ENCODE measurements at regions not wholly inside any gene's neighbourhood (a gene's known extent, or its start where the extent isn't known, plus 50 kb on each side); places are given as distances from the start of the nearest gene placed in this dataset.

DNA sequence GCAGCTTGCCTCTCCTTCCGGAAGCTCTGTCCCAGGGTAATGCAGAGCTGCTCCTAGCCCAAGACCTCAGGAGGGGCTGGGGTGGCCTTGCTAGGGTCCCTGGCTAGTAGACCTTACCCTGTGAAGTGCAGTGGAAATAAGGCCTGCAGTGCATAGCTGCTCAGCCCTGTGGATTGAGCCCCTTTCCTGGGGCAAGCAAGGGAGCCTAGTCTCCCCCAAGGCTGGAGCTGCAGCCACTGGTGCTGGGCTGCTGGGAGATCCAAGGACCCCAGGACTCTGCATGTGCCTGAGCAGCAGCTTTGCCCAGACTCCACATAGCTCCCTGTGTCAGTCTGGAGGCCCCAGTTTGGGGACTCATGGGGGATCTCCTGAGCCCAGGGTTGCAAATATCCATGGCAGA lies 57.9 kb downstream of the FANCF start:
- DNase-seq: no peak
- H3K9me2 ChIP-seq (replicated peaks; ENCODE audit: insufficient read depth, low read length): no peaks in the 10 kb centered on the region
- TF ChIP-seq EZH2phosphoT487 (IDR thresholded peaks at IDR 0.05; ENCODE audit: low read length): no peak
- TF ChIP-seq EZH2 (optimal IDR thresholded peaks at IDR 0.05; ENCODE audit: low read depth, low read length): no peak
- no peak for TF ChIP-seq CTCF (IDR thresholded peaks at IDR 0.05; ENCODE audit: low read length)
- H3K9ac ChIP-seq (ENCODE audit: low read length): no peak overlapping the region
- no peaks in the 10 kb centered on the region for H3K4me1 ChIP-seq (ENCODE audit: low read length)
- no peaks in the 10 kb centered on the region for H3K9me3 ChIP-seq (replicated peaks; ENCODE audit: insufficient read depth, low read length)
- no peaks in the 10 kb centered on the region for H4K20me1 ChIP-seq (ENCODE audit: insufficient read depth, low read length)
- H3K27me3 ChIP-seq (replicated peaks; ENCODE audit: insufficient read depth, low read length): no peaks in the 10 kb centered on the region
- H3K36me3 ChIP-seq (replicated peaks; ENCODE audit: insufficient read depth, low read length): no peaks in the 10 kb centered on the region
- no peak overlapping the region for H3K4me2 ChIP-seq (ENCODE audit: low read depth, low read length)
- H3F3A ChIP-seq (ENCODE audit: insufficient read depth, low read length): no peaks in the 10 kb centered on the region
- no peak overlapping the region for H3K4me3 ChIP-seq (ENCODE audit: low read length)
- H3K79me2 ChIP-seq (ENCODE audit: low read length): no peaks in the 10 kb centered on the region
- H2AFZ ChIP-seq (ENCODE audit: low read length): no peak overlapping the region
- H3K27ac ChIP-seq (ENCODE audit: low read length): no peak overlapping the region

DNA sequence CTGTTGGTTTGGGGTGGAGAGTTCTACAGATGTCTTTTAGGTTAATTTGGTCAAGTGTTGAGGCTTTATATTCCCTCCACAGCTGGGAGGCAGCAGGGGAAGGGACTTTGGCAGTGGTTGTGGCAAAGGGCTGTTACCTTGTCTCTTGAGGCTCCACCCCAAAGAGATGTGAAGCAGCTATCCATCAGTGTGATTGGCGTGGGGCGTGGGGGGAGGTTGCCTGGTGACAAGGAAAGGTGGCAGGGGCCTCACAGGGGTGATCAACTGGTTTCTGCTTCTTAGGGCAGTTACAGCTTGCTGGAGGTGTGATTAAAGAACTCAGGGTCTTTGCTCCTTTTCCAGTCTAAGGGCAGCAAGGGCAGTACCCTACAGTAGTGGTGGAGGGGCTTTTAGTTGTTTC lies 59.3 kb downstream of the FANCF start:
- H3K9me2 ChIP-seq (replicated peaks; ENCODE audit: insufficient read depth, low read length): no peaks in the 10 kb centered on the region
- H3K4me2 ChIP-seq (ENCODE audit: low read depth, low read length): no peak overlapping the region
- H4K20me1 ChIP-seq (ENCODE audit: insufficient read depth, low read length): no peaks in the 10 kb centered on the region
- H3K27ac ChIP-seq (ENCODE audit: low read length): no peak overlapping the region
- H3K36me3 ChIP-seq (replicated peaks; ENCODE audit: insufficient read depth, low read length): no peaks in the 10 kb centered on the region
- H2AFZ ChIP-seq (ENCODE audit: low read length): no peak overlapping the region
- H3F3A ChIP-seq (ENCODE audit: insufficient read depth, low read length): no peaks in the 10 kb centered on the region
- no peaks in the 10 kb centered on the region for H3K4me1 ChIP-seq (ENCODE audit: low read length)
- H3K4me3 ChIP-seq (ENCODE audit: low read length): no peak overlapping the region
- TF ChIP-seq EZH2phosphoT487 (IDR thresholded peaks at IDR 0.05; ENCODE audit: low read length): no peak
- no peak for TF ChIP-seq EZH2 (optimal IDR thresholded peaks at IDR 0.05; ENCODE audit: low read depth, low read length)
- no peak for TF ChIP-seq CTCF (IDR thresholded peaks at IDR 0.05; ENCODE audit: low read length)
- no peaks in the 10 kb centered on the region for H3K27me3 ChIP-seq (replicated peaks; ENCODE audit: insufficient read depth, low read length)
- no peak overlapping the region for H3K9ac ChIP-seq (ENCODE audit: low read length)
- DNase-seq: no peak
- H3K79me2 ChIP-seq (ENCODE audit: low read length): no peaks in the 10 kb centered on the region
- H3K9me3 ChIP-seq (replicated peaks; ENCODE audit: insufficient read depth, low read length): no peaks in the 10 kb centered on the region

DNA sequence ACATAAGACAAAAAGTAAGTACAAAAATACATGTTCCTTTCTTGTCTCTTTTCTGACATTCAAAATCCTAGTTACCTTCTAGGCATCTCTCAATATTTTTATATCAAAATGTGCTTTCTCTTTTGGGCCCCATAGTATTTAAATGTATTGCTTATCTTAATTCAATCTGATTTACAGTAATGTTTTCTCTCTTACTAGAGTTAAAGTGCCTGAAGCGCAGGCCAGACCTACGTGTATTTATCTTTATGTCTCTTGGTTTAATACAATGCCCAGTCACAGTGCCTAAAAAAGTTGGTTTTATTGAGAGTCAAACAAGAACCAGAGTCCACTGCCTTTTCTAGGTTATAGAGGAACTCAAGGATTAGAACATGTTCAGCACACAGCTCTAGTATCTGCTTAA lies 64.3 kb downstream of the FANCF start:
- DNase-seq: no peak

More for the DNA sequence above, 64.3 kb downstream of the FANCF start:
- no peak for TF ChIP-seq EZH2phosphoT487 (IDR thresholded peaks at IDR 0.05; ENCODE audit: low read length)
- TF ChIP-seq EZH2 (optimal IDR thresholded peaks at IDR 0.05; ENCODE audit: low read depth, low read length): no peak
- no peak for TF ChIP-seq CTCF (IDR thresholded peaks at IDR 0.05; ENCODE audit: low read length)
- Histone ChIP-seq H3K27me3 (replicated peaks; ENCODE audit: insufficient read depth, low read length) (no peaks in the 10 kb centered on the region), H3K9me2 (replicated peaks; ENCODE audit: insufficient read depth, low read length) (no peaks in the 10 kb centered on the region), H3K79me2 (ENCODE audit: low read length) (no peaks in the 10 kb centered on the region), H4K20me1 (ENCODE audit: insufficient read depth, low read length) (no peaks in the 10 kb centered on the region), H3F3A (ENCODE audit: insufficient read depth, low read length) (no peaks in the 10 kb centered on the region), H3K36me3 (replicated peaks; ENCODE audit: insufficient read depth, low read length) (no peaks in the 10 kb centered on the region), H3K4me1 (ENCODE audit: low read length) (no peaks in the 10 kb centered on the region), H3K4me3 (ENCODE audit: low read length) (no peak overlapping the region), H3K9me3 (replicated peaks; ENCODE audit: insufficient read depth, low read length) (no peaks in the 10 kb centered on the region), H3K27ac (ENCODE audit: low read length) (no peak overlapping the region), H2AFZ (ENCODE audit: low read length) (no peak overlapping the region), H3K9ac (ENCODE audit: low read length) (no peak overlapping the region), H3K4me2 (ENCODE audit: low read depth, low read length) (no peak overlapping the region)
